GM04503 (cell line): ENCODE measurements at regions not wholly inside any gene's neighbourhood (a gene's known extent, or its start where the extent isn't known, plus 50 kb on each side); places are given as distances from the start of the nearest gene placed in this dataset.
"Not testable (repeated sequence)": the region's sequence is repeated elsewhere in the genome, so short reads cannot be mapped to it uniquely, and the experiment has no call there.

ENCODE experiments used
- DNase-seq: peaks from one replicate; pipeline ENCODE4 v3.0.0-alpha.2; 2012; ENCODE audit warnings: low read depth

DNA sequence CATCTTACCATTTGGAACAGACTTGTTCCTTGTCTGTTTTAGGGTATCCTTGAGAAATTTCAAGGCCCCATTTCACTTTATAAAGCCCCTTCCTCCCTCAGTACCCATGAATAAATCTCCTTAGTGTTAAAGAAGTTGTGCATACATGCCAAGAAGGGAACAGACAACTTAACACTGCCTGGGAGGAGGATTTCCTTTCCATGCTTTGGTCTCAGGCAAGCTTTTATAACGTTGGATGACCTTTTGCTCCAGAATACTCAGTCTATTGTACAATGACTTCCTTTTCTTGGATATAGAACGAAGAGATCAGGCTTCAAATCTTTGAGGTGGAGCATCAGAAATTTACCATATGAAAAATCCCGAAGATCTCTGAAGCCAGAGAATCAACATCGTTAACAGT, 551.4 kb downstream of the PRKD1 start:
- no peak for DNase-seq

DNA sequence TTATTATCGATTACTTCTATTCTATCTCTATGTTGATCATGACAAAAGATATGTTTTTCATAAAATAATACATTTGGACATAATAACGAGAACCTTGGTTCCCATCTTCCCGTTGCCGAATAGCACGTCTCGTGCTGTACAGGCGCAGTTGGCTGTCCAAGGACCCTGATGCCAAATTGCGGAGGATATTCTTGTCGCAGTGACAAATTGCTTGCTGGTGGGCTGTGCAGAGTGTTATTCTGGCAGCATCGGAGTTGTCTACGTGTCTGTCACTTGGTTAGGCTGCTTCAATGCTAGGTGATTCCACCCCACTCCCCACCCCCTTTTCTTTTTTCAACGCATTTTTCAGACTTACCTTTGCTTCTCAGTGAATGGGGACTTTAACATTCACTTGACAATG, 546.8 kb downstream of the PRKD1 start:
- DNase-seq: no peak

GRCh38 chr14:29388571-29388970, 539.1 kb downstream of the PRKD1 start:
- DNase-seq: no peak

DNA sequence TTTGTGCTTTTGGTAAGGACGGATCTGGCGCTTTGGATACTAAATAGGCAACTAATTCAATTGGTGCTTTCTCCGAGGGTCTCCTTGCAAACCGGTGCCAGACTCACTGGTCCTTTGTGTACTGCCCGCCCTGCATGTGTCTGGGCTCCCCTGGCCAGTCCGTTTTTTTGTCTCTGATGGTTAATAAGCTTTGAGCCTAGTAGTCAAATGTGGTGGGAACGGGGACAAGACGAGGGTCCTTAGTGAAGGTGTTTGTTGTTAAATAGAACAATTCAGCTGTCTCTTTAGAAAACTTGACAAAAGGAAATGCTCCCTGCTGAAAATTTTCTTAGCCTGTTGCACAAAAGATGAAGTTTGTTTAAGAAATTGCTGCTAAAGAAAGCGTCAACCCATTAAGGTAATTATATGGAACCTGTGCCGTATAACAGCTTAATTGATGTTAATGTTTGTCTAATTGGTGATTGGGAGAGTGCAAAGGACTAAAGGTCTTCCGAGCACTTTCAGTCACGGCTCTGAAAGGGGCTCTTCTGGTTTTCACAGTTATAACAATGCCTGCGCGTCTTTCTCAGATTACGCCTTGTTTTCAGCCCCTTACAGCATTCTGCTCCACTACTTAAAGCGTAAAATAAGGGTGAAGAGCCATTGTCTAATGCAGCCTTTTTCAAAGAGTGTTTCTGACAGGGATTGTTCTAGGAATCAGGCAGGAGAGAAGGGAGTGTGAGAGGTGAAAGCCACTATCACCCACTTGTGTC, 537.4 kb downstream of the PRKD1 start:
- no peak for DNase-seq

GRCh38 chr14:29391231-29391630, 536.4 kb downstream of the PRKD1 start:
- DNase-seq: no peak

GRCh38 chr14:29391801-29392200, 535.8 kb downstream of the PRKD1 start:
- no peak for DNase-seq

GRCh38 chr14:29392287-29392686, 535.4 kb downstream of the PRKD1 start:
- DNase-seq: no peak

- DNase-seq: no peak
Measured at GRCh38 chr14:29403091-29403490, 524.6 kb downstream of the PRKD1 start.

GRCh38 chr14:29410581-29410980, 517.1 kb downstream of the PRKD1 start:
- DNase-seq: no peak

- DNase-seq: not testable (repeated sequence)
Measured at GRCh38 chr14:29414931-29415330, 512.7 kb downstream of the PRKD1 start.

- DNase-seq: no peak
Measured at GRCh38 chr14:29419736-29420135, 507.9 kb downstream of the PRKD1 start.

- DNase-seq: no peak
Measured at GRCh38 chr14:29421156-29421728, 506.4 kb downstream of the PRKD1 start.

DNA sequence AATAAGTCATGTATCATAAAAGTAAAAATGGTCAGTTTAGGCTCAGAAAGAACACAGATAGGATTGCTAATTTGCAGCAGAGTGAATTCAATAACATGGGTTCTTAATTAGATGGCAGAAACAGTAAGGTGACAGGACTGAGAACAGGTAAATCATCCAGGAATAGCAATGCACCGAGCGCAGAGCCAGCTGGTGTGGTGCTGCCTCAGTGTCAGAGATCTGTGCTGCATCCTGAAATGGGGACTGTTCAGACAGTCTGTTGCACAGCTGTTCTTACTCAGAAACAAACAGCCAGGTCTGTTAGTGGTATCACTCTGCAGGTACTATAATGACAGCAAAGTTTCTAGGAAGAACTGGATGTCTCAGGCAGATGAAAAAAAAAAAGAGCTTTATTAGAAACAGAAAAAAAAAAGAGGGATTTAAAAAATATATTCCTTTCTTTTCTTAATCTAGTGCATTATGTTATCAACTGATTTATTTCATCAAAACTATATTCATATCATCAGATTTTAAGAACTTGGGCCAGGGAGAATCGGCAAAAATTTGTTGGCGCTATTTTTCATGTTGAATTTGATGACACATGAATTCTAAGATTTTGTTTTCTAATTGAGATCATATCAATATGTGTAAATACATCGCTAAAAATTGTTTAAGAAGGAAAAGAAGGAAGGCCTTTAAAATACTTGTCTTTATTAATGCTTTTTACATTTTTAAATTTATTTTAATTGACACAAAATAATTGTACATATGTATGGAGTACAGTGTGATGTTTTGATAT, 501.8 kb downstream of the PRKD1 start:
- no peak for DNase-seq

DNA sequence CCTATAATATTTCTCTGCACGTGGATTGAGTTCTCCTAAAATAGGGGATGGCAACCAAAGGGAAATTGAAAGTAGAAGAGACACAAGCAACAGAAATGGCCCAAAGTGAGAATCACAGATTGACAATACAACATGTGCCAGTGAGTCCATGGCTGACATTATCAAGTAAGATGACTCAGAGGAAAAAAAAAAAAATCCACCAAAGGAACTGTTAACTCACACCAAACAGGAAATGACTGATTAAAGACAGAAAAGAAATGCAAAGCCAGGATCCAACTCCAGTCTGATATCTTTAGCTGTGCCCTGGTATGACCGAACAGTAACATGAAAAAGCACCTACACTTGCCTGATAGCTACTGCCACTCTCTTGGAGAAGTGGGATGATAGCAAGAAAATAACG, 485.0 kb downstream of the PRKD1 start:
- DNase-seq: peak; percentile 34

- no peak for DNase-seq
Measured at GRCh38 chr14:29444216-29444615, 483.4 kb downstream of the PRKD1 start.

- DNase-seq: peak; percentile 9
Measured at GRCh38 chr14:29444805-29445204, 482.8 kb downstream of the PRKD1 start.

DNA sequence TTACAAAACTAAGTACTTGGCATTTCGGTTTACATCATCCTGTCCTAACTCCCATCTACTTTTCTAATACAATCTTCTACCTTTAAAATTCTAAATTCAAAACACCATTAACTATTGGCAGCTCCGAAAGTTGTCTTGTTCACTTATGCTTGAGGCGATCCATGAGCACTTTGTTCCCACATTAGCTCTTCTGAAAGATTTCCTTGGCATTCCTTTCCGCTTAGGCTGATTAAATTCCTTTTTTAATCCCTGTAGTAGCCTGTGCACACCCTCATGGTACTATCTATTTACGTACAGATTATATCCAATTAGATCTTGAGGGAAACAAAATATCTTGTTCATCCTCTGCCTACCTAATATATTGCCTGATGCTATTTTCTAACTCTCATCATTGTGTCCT, 480.7 kb downstream of the PRKD1 start:
- no peak for DNase-seq

- DNase-seq: no peak
Measured at GRCh38 chr14:29451941-29452340, 475.7 kb downstream of the PRKD1 start.

- DNase-seq: no peak
Measured at GRCh38 chr14:29453045-29453444, 474.6 kb downstream of the PRKD1 start.

GRCh38 chr14:29454026-29454693, 473.5 kb downstream of the PRKD1 start:
- no peak for DNase-seq

DNA sequence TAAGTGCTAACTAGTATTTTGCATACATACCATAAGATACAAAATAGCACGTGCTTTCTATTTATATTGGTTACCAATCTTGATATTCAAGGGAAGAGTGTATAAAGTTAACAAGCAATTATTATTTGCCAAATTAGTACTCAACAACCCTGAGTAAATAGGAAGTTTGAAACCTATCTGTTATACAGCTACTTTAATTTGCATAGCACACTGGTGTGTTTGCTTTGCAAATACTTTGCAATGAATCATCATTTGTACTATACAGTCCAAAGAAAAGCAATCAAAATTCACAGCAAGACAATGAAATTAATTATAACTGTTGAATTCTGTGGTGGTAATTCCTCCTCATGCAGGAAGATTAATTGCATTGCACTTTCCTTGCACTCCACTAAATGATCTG, 469.1 kb downstream of the PRKD1 start:
- DNase-seq: no peak

- no peak for DNase-seq
Measured at GRCh38 chr14:29459531-29459930, 468.1 kb downstream of the PRKD1 start.
